ENCODE measurements at regions not wholly inside any gene's neighbourhood (a gene's known extent, or its start where the extent isn't known, plus 50 kb on each side); places are given as distances from the start of the nearest gene placed in this dataset.

GRCh38 chr1:82870332-82870731, 1069.6 kb downstream of the ADGRL2 start:
- DNase-seq (ENCODE audit: low read depth in 2 of 3, low spot score in 2 of 3) = no peak

- DNase-seq (ENCODE audit: low read depth in 2 of 3, low spot score in 2 of 3) = no peak
Observed at GRCh38 chr1:82867781-82868180, 1067.0 kb downstream of the ADGRL2 start.

- DNase-seq (ENCODE audit: low read depth in 2 of 3, low spot score in 2 of 3) = no peak
Observed at GRCh38 chr1:82861749-82862148, 1061.0 kb downstream of the ADGRL2 start.

- no peak for DNase-seq (ENCODE audit: low read depth in 2 of 3, low spot score in 2 of 3)
Observed at GRCh38 chr1:82858031-82858430, 1057.3 kb downstream of the ADGRL2 start.

GRCh38 chr1:82849460-82849859, 1048.7 kb downstream of the ADGRL2 start:
- no peak for DNase-seq (ENCODE audit: low read depth in 2 of 3, low spot score in 2 of 3)

GRCh38 chr1:82848043-82848442, 1047.3 kb downstream of the ADGRL2 start:
- no peak for DNase-seq (ENCODE audit: low read depth in 2 of 3, low spot score in 2 of 3)

- DNase-seq (ENCODE audit: low read depth in 2 of 3, low spot score in 2 of 3) = no peak
Observed at GRCh38 chr1:82845866-82846265, 1045.1 kb downstream of the ADGRL2 start.

- DNase-seq (ENCODE audit: low read depth in 2 of 3, low spot score in 2 of 3) = no peak
Observed at GRCh38 chr1:82844911-82845827, 1044.4 kb downstream of the ADGRL2 start.

GRCh38 chr1:82844447-82844846, 1043.7 kb downstream of the ADGRL2 start:
- DNase-seq (ENCODE audit: low read depth in 2 of 3, low spot score in 2 of 3) = no peak

GRCh38 chr1:82843876-82844275, 1043.1 kb downstream of the ADGRL2 start:
- DNase-seq (ENCODE audit: low read depth in 2 of 3, low spot score in 2 of 3) = no peak

- no peak for DNase-seq (ENCODE audit: low read depth in 2 of 3, low spot score in 2 of 3)
Observed at GRCh38 chr1:82840192-82840591, 1039.5 kb downstream of the ADGRL2 start.

- no peak for DNase-seq (ENCODE audit: low read depth in 2 of 3, low spot score in 2 of 3)
Observed at GRCh38 chr1:82837766-82838465, 1037.2 kb downstream of the ADGRL2 start.

GRCh38 chr1:82836973-82837680, 1036.4 kb downstream of the ADGRL2 start:
- no peak for DNase-seq (ENCODE audit: low read depth in 2 of 3, low spot score in 2 of 3)

- no peak for DNase-seq (ENCODE audit: low read depth in 2 of 3, low spot score in 2 of 3)
Observed at GRCh38 chr1:82836213-82836972, 1035.7 kb downstream of the ADGRL2 start.

- DNase-seq (ENCODE audit: low read depth in 2 of 3, low spot score in 2 of 3) = no peak
Observed at GRCh38 chr1:82830690-82831380, 1030.1 kb downstream of the ADGRL2 start.

- DNase-seq (ENCODE audit: low read depth in 2 of 3, low spot score in 2 of 3) = no peak
Observed at GRCh38 chr1:82829527-82829926, 1028.8 kb downstream of the ADGRL2 start.

- no peak for DNase-seq (ENCODE audit: low read depth in 2 of 3, low spot score in 2 of 3)
Observed at GRCh38 chr1:82823876-82824275, 1023.1 kb downstream of the ADGRL2 start.

GRCh38 chr1:82820816-82821215, 1020.1 kb downstream of the ADGRL2 start:
- DNase-seq (ENCODE audit: low read depth in 2 of 3, low spot score in 2 of 3) = no peak

- peak in 1 of 3 donors; percentile 21 for DNase-seq (ENCODE audit: low read depth in 2 of 3, low spot score in 2 of 3)
Observed at GRCh38 chr1:82819234-82819633, 1018.5 kb downstream of the ADGRL2 start.

- no peak for DNase-seq (ENCODE audit: low read depth in 2 of 3, low spot score in 2 of 3)
Observed at GRCh38 chr1:82818586-82818985, 1017.9 kb downstream of the ADGRL2 start.
